Stimulated activated CD8-positive, alpha-beta memory T cell treated with anti-CD3 and anti-CD28 coated beads, Interleukin-15, amount 100 ng/mL, for 48 hours (primary cell): ENCODE measurements at regions not wholly inside any gene's neighbourhood (a gene's known extent, or its start where the extent isn't known, plus 50 kb on each side); places are given as distances from the start of the nearest gene placed in this dataset.

Experiments
- DNase-seq, 2 donors: peaks; one replicate each; pipeline ENCODE4 v3.0.0-alpha.2; 2020; ENCODE audit warnings: low read depth in 2 of 2

GRCh38 chr2:8392098-8392866 lies 289.6 kb upstream of the ID2 start:
- no peak for DNase-seq

DNA sequence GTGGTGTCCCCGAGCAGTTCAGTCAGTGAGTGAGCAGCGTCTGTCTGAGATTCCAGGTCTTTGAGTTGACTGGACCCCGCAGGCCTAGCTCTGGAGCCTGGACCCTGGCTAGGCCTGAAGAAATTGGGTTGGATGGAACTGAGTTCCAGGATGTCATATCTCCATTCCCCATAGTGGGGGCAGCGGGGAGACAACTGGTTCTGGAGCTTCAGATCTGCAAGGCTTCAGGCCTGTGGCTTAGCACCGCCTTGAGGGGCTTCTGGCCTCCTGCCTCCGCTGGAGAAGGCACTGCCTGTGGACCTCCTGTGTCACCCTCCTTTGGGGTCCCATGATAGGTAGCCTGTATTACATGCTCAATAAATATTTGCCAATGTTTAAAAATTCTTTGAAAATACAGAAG lies 288.4 kb upstream of the ID2 start:
- DNase-seq, result no peak

GRCh38 chr2:8394131-8394530 lies 287.7 kb upstream of the ID2 start:
- no peak for DNase-seq

GRCh38 chr2:8394569-8395359 lies 287.1 kb upstream of the ID2 start:
- no peak for DNase-seq

DNA sequence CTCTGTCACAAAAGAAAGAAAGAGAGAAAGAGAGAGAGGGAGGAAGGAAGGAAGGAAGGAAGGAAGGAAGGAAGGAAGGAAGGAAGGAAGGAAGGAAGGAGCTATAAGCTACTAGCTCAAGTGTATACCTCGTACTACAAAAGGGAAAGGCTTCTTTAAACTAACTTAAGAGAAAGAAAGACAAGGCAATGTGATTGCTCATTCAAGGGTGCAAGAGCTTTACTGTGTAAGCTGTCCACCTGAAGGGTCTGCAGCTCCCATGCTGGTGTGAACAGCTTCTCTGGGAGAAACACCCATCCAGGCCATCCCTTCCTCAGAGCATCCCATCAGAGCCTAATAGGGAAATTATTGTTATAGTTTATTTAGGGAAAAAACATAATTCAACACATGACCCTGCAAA lies 286.1 kb upstream of the ID2 start:
- DNase-seq, result no peak

GRCh38 chr2:8398040-8398668 lies 283.7 kb upstream of the ID2 start:
- no peak for DNase-seq

GRCh38 chr2:8399731-8400130 lies 282.1 kb upstream of the ID2 start:
- DNase-seq, result no peak

- DNase-seq, result no peak
Observed at GRCh38 chr2:8400196-8400595, 281.7 kb upstream of the ID2 start.

DNA sequence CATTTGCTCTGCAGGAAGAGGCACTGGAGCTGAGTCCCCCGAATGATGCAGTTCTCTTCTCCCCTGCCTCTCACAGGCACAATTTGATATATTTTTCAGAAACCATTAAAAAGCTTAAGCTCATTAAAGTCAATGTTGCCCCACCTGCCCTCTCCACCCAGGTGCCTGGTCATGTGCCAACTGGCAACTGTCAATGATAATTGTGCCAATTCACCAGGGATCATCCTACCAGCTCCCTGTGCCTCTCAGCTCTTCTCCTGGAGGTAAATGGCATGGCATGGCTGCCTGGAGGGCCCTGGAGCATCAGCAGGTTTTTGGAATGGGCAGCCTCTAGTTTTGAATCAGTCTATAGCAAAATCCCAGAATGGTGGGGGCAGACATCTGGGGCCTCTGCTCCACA lies 279.6 kb upstream of the ID2 start:
- DNase-seq, result no peak

DNA sequence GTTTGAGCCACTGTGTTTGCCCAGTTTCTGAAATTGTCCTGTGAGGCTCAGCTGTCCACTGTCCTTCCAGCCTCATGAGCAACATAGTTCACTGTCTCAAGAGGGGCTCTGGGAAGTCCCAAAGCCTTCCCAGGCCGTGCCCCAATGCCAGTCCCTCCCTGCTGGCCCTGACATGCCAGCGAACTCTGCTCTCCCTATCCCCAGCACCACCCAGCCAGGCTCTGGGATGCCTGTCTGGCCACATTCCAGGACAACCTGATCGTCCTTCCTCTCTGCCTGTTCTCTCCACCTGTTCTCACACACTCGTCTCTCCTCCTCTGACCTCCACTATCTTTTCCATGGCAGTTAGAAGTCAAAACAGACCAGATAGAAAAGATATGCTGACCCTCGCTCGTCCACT lies 278.0 kb upstream of the ID2 start:
- DNase-seq, result no peak

DNA sequence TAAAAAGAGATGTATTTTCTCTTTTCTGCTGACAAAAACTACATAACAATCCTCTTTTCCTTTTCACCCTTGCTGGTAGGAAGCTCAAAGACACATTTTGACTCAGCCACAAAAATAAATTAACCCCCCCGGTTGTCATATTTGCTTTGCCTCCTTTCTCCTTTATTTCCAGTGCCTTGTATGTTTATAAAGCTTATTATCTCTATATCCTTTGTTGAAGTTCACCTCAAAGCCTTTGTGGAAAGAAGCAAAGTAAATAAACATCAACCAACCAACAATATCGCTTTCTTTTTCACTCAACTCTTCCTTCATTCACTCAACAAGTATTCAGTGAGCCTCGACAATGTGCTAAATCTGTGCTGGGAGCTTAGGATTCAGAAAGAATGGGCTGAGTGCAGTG lies 276.5 kb upstream of the ID2 start:
- DNase-seq, result no peak

- no peak for DNase-seq
Observed at GRCh38 chr2:8406271-8406670, 275.6 kb upstream of the ID2 start.

DNA sequence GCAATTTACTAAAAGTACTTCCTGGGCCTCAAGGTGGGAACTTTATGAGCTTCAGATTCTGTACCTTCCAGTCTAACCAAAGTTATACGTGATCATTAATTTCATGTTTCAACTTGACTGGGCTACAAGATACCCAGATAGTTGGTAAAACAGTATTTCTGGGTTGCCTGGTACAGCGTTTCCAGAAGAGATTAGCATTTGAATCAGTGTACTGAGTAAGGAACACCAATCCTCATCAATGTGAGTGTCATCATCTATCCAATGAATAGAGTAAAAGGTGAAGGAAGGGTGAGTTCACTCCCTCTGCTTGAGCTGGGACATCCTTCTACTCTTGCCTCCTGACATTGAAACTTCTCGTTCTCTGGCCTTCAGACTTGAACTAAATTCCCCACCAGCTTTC lies 274.5 kb upstream of the ID2 start:
- no peak for DNase-seq

GRCh38 chr2:8408560-8409460 lies 273.0 kb upstream of the ID2 start:
- DNase-seq, result peak; percentile 64 to 74

GRCh38 chr2:8409461-8410260 lies 272.2 kb upstream of the ID2 start:
- no peak for DNase-seq

DNA sequence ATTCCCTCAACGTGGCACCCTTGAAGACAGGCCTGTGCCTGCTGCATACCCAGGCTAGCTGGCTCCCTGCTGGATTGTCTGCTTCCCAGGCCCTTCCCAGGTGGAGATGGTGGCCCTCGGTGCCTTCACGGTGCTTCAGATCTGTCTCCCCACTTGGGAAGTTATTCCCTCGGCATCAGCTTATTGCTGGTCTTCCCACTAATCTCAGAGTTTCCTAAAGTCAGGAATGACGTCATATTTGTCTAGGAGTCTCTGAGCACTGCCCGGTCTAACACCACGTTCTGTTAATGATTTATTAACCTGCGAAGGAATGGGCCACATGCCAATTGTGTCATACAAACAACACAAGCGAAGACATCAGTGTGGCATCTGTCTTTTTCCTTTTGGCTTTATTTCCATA lies 269.8 kb upstream of the ID2 start:
- no peak for DNase-seq

GRCh38 chr2:8412586-8412985 lies 269.3 kb upstream of the ID2 start:
- no peak for DNase-seq

DNA sequence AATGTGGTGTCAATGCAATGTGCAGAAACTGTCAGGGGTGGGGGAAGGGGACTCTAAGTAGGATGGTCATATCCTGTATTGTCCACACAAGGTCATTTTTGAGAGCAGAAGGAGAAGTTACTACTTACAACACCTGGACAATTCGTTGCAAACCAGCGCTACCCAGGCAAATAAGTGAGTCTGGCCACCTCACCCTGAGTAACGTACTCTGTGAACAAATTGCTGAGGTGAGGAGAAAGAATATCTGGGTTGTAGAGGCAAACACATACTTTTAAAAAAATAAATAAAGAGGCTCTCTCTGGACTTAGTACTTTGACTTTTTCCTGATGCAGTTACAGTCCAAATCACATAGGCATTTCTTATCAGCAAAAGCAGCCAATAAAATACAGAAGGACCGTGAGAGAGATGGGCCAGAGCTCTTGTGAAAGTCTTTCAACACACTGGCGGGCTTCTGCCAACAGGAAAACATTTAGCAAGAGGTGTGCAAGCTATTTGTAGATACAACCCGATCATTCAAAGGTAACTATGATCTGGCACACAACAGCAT lies 268.2 kb upstream of the ID2 start:
- DNase-seq, result no peak

- DNase-seq, result no peak
Observed at GRCh38 chr2:8414946-8415879, 266.6 kb upstream of the ID2 start.
